K562 (cell line): ENCODE measurements at regions not wholly inside any gene's neighbourhood (a gene's known extent, or its start where the extent isn't known, plus 50 kb on each side); places are given as distances from the start of the nearest gene placed in this dataset.

Experiments
- ATAC-seq: fragments of 200-7000 bp; cut with Tn5 transposase; 3 replicates; pipeline ENCODE4 v1.9.1; 2020; ENCODE audit warnings: moderate library complexity
- BruUV-seq: library from RNA; stranded (reverse); fragments of 400-500 nt; replicated peaks from 2 replicates; lab custom pipeline; 2021; lab: Mats Ljungman, UMichigan
- CTCF ChIA-PET: fragments of 300-600 bp; formaldehyde crosslinking; extraction: SDS; loops from one replicate; lab custom pipeline; 2021; ENCODE audit warnings: low intra/inter-chr PET ratio; lab: Yijun Ruan, JAX
- POLR2A ChIA-PET: fragments of 300-600, 350-650 bp; sonication (Branson Sonifier 250); formaldehyde crosslinking; extraction: SDS; loops from one replicate; lab custom pipeline; 2021; ENCODE audit warnings: antibody characterized with exemption, inconsistent platforms; lab: Yijun Ruan, JAX
- DNase-seq, 4 experiments: peaks; one replicate each; pipeline versions ENCODE4 v3.0.0 to v3.0.0-alpha.2; 2011 to 2018; ENCODE audit warnings: low spot score in 3 of 4, mixed read lengths in 3 of 4; ENCODE audit errors: extremely low read depth in 1 of 4
- FAIRE-seq: peaks from 2 replicates; lab custom pipeline; 2011; peaks lifted over from hg19 to GRCh38; lab: Jason Lieb, UNC
- H2AFZ ChIP-seq: 2 replicates; pipeline ENCODE4 v1.6.0; 2011; ENCODE audit warnings: low read depth, low read length, control low read depth, inconsistent platforms
- H3K27ac ChIP-seq: fragments of 200-600 bp; 3 replicates; pipeline ENCODE4 v1.8.0; 2011; ENCODE audit warnings: low read depth, mild to moderate bottlenecking, control low read depth, inconsistent platforms, low read length, moderate library complexity, mixed read lengths; ENCODE audit errors: extremely low read depth
- H3K27me3 ChIP-seq, 2 experiments: fragments of 300-600 bp in 1 of 2; 2 replicates in 1 of 2; 3 replicates in 1 of 2; pipeline versions ENCODE4 v1.6.0 to v1.8.0; 2011; ENCODE audit warnings: inconsistent platforms in 2 of 2, low read length in 2 of 2, mild to moderate bottlenecking in 1 of 2, mixed read lengths in 1 of 2, moderate library complexity in 1 of 2; ENCODE audit not compliant: control insufficient read depth in 2 of 2, insufficient read depth in 2 of 2
- H3K36me3 ChIP-seq: fragments of 300-600 bp; 3 replicates; pipeline ENCODE4 v1.8.0; 2011; ENCODE audit warnings: mild to moderate bottlenecking, low read length, inconsistent platforms; ENCODE audit not compliant: control insufficient read depth, insufficient read depth
- H3K4me1 ChIP-seq, 2 experiments: fragments of 200-600 bp in 1 of 2; replicated peaks in 1 of 2; 2 replicates in 1 of 2; 3 replicates in 1 of 2; pipeline versions ENCODE4 v1.5.1 to v1.8.0; 2011; ENCODE audit warnings: inconsistent platforms in 2 of 2, low read length in 2 of 2, mild to moderate bottlenecking in 1 of 2, mixed read lengths in 1 of 2, moderate library complexity in 1 of 2; ENCODE audit not compliant: control insufficient read depth in 2 of 2, insufficient read depth in 2 of 2
- H3K4me2 ChIP-seq: 2 replicates; pipeline ENCODE4 v1.6.1; 2011; ENCODE audit warnings: low read length, control low read depth, inconsistent platforms, mixed read lengths; ENCODE audit not compliant: insufficient read depth
- H3K4me3 ChIP-seq: fragments of 200-600 bp; sonication (generic), shearing (Covaris generic); 2 replicates; pipeline ENCODE4 v1.5.1; 2016; ENCODE audit warnings: control low read depth, inconsistent platforms
- H3K79me2 ChIP-seq: fragments of 200-600 bp; 3 replicates; pipeline ENCODE4 v1.8.0; 2011; ENCODE audit warnings: low read length, inconsistent platforms; ENCODE audit not compliant: control insufficient read depth, insufficient read depth
- H3K9ac ChIP-seq, 2 experiments: 2 replicates each; pipeline versions ENCODE4 v1.6.0 to v1.6.1; 2011; ENCODE audit warnings: low read depth in 2 of 2, low read length in 2 of 2, control low read depth in 1 of 2, inconsistent platforms in 1 of 2, mild to moderate bottlenecking in 1 of 2, mixed read lengths in 1 of 2; ENCODE audit not compliant: insufficient read depth in 1 of 2
- H3K9me1 ChIP-seq: one replicate; pipeline ENCODE4 v1.6.0; 2011; ENCODE audit warnings: inconsistent platforms, mild to moderate bottlenecking, low read length, moderate library complexity; ENCODE audit not compliant: control insufficient read depth, insufficient read depth
- H3K9me3 ChIP-seq: replicated peaks from 2 replicates; pipeline ENCODE4 v1.5.1; 2011; ENCODE audit warnings: low read depth, low read length, inconsistent platforms; ENCODE audit not compliant: control insufficient read depth, insufficient read depth
- H4K20me1 ChIP-seq: replicated peaks from 2 replicates; pipeline ENCODE4 v1.6.1; 2011; ENCODE audit warnings: low read length, inconsistent platforms, mixed read lengths; ENCODE audit not compliant: control insufficient read depth, insufficient read depth
- ARID2 ChIP-seq: fragments of 450-650 bp; IDR thresholded peaks from 2 replicates; pipeline ENCODE4 v1.6.1; 2017; ENCODE audit warnings: antibody characterized with exemption, mild to moderate bottlenecking
- BRD4 ChIP-seq: fragments of 200-600 bp; sonication (generic); IDR thresholded peaks from 2 replicates; pipeline ENCODE4 v1.6.1; 2017; ENCODE audit warnings: inconsistent platforms
- SREBF1 ChIP-seq: fragments of 150-350 bp; IDR thresholded peaks from 2 replicates; pipeline ENCODE4 v1.6.1; 2014; ENCODE audit warnings: antibody characterized with exemption, low read depth, low read length, borderline replicate concordance
- ZNF146 ChIP-seq: IDR thresholded peaks from one replicate; pipeline ENCODE4 v1.6.1; 2018; ENCODE audit warnings: missing compliant biosample characterization; ENCODE audit not compliant: unreplicated experiment
- ZNF217 ChIP-seq: sonication (generic); formaldehyde crosslinking; IDR thresholded peaks from 2 replicates; pipeline ENCODE4 v1.8.0; 2022; ENCODE audit warnings: mild to moderate bottlenecking, missing genetic modification reagents
- ZNF407 ChIP-seq: fragments of 450-650 bp; IDR thresholded peaks from 2 replicates; pipeline ENCODE4 v1.6.1; 2016; ENCODE audit warnings: low read depth
- ZNF518B ChIP-seq: fragments of 250-450 bp; sonication (Bioruptor Pico); IDR thresholded peaks from 2 replicates; pipeline ENCODE4 v1.5.0; 2021; ENCODE audit warnings: mild to moderate bottlenecking, moderate library complexity
- ZNF655 ChIP-seq: fragments of 250-450 bp; sonication (Bioruptor Pico); IDR thresholded peaks from 2 replicates; pipeline ENCODE4 v1.5.0; 2021
- in situ Hi-C: fragments of 300-500 bp; cut with MboI; formaldehyde crosslinking; loops from 4 replicates; pipeline ENCODE4 v1.15.0; 2018; ENCODE audit warnings: inconsistent platforms, mixed read lengths
- intact Hi-C: fragments of 100-400 bp; cut with micrococcal nuclease; formaldehyde crosslinking; loops from 2 replicates; pipeline ENCODE4 v1.14.2; 2022

GRCh38 chr21:22710721-22711120, 1712.5 kb downstream of the NCAM2 start (continued):
- TF ChIP-seq ZNF518B (CRISPR knock-in tag), result no peak
- no peak for TF ChIP-seq BRD4
- TF ChIP-seq ZNF146 (CRISPR knock-in tag), result no peak
- TF ChIP-seq ARID2, result no peak

- in situ Hi-C loops (no loop called here), intact Hi-C loops (no loop called here)
- Histone ChIP-seq H3K36me3 (no peaks in the 10 kb centered on the region), H3K27ac (no peak overlapping the region), H3K9me1 (no peaks in the 10 kb centered on the region), H3K27me3 (no peaks in the 10 kb centered on the region)
- BruUV-seq, result no TSS peak
- no peak for TF ChIP-seq SREBF1
- no peak for TF ChIP-seq ZNF655 (CRISPR knock-in tag)
- no peak for TF ChIP-seq ZNF407
- TF ChIP-seq ZNF217 (CRISPR knock-in tag), result no peak
- TF ChIP-seq, all 486 proteins: peak for 0
- Histone ChIP-seq H3K79me2 (no peaks in the 10 kb centered on the region), H3K4me1 (no peaks in the 10 kb centered on the region), H2AFZ (no peak overlapping the region), H3K4me3 (no peak overlapping the region), H3K4me2 (no peak overlapping the region), H4K20me1 (no peaks in the 10 kb centered on the region), H3K9me3 (no peaks in the 10 kb centered on the region), H3K9ac (no peak overlapping the region)
- ChIA-PET CTCF (no interaction called here), POLR2A (no interaction called here)
- FAIRE-seq (no peak), ATAC-seq (no peak), DNase-seq (no peak)
Observed at GRCh38 chr21:22711636-22712035, 1713.4 kb downstream of the NCAM2 start.
